Muscle of leg (tissue), 3 donors: ENCODE measurements at regions not wholly inside any gene's neighbourhood (a gene's known extent, or its start where the extent isn't known, plus 50 kb on each side); places are given as distances from the start of the nearest gene placed in this dataset.
A peak's percentile ranks its signal among the peaks of the same experiment; 100 is the strongest.

Experiments
- DNase-seq: peaks from one replicate; pipeline ENCODE4 v3.0.0; 2013
- H3K27ac ChIP-seq: one replicate; pipeline ENCODE4 v1.5.1; 2013; ENCODE audit warnings: mild to moderate bottlenecking, low read length, control low read depth
- H3K27me3 ChIP-seq: one replicate; pipeline ENCODE4 v1.6.1; 2013; ENCODE audit warnings: low read length; ENCODE audit not compliant: control insufficient read depth, insufficient read depth
- H3K36me3 ChIP-seq: one replicate; pipeline ENCODE4 v1.6.1; 2013; ENCODE audit warnings: low read length; ENCODE audit not compliant: control insufficient read depth, insufficient read depth
- H3K4me1 ChIP-seq: one replicate; pipeline ENCODE4 v1.6.1; 2013; ENCODE audit warnings: low read length; ENCODE audit not compliant: control insufficient read depth, insufficient read depth
- H3K4me3 ChIP-seq: one replicate; pipeline ENCODE4 v1.5.1; 2013; ENCODE audit warnings: low read length, control low read depth
- H3K9me3 ChIP-seq: replicated peaks from 2 replicates; pipeline ENCODE4 v1.6.1; 2013; ENCODE audit warnings: low read depth, low read length; ENCODE audit not compliant: control insufficient read depth
- WGBS: methylation state at CpG from one replicate; pipeline ENCODE4 v1.1.5; 2013; ENCODE audit warnings: missing lambda C conversion rate; ENCODE audit not compliant: insufficient coverage; 5-methylcytosine and 5-hydroxymethylcytosine counted together

- H3K4me1 ChIP-seq: no peaks in the 10 kb centered on the region
- no peak overlapping the region for H3K4me3 ChIP-seq
- DNase-seq: no peak
- H3K9me3 ChIP-seq: no peaks in the 10 kb centered on the region
- no peak overlapping the region for H3K27ac ChIP-seq
- no peaks in the 10 kb centered on the region for H3K27me3 ChIP-seq
- no peaks in the 10 kb centered on the region for H3K36me3 ChIP-seq
These were observed 109.7 kb downstream of the TMTC3 start for GRCh38 chr12:88251798-88252197.

DNA sequence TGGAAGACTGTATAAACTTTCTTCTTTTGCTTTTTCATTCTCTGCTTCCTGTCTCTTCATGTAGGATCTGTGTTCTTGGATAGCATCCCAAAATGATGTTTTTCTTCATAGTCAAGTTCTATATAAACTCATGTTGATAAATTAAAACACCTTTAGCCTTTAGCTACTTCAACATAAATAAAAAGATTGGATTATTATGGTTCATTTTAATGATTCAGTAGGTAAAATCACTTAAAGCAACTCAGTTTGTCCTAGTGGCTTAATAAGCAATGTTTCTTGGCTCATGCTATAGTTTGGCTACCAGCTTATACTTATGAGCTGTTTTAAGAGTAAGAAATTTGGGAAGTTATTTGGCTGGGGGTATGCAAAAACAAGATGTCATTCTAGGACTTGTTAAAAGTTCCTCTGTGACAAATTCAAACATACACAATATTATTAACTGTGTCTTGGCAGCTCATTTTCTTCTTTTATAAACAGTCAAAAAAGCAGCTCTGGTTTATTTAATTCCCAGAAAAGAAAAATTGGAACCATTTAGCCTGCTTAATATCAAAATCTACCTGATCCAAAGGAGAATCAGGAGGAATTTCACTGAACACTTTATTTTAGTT lies 111.4 kb downstream of the TMTC3 start:
- H3K4me3 ChIP-seq: no peak overlapping the region
- no peaks in the 10 kb centered on the region for H3K4me1 ChIP-seq
- no peaks in the 10 kb centered on the region for H3K27me3 ChIP-seq
- H3K27ac ChIP-seq: no peak overlapping the region
- no peaks in the 10 kb centered on the region for H3K36me3 ChIP-seq
- DNase-seq: peak; percentile 84
- no peaks in the 10 kb centered on the region for H3K9me3 ChIP-seq

- H3K4me3 ChIP-seq: no peak overlapping the region
- H3K36me3 ChIP-seq: no peaks in the 10 kb centered on the region
- DNase-seq: no peak
- H3K9me3 ChIP-seq: no peaks in the 10 kb centered on the region
- no peak overlapping the region for H3K27ac ChIP-seq
- no peaks in the 10 kb centered on the region for H3K27me3 ChIP-seq
- no peaks in the 10 kb centered on the region for H3K4me1 ChIP-seq
- WGBS: no CpG with 5 or more reads among the region's 2 CpGs
These were observed 113.1 kb downstream of the TMTC3 start for GRCh38 chr12:88255224-88255623.

GRCh38 chr12:88255847-88256246 lies 113.7 kb downstream of the TMTC3 start:
- no peaks in the 10 kb centered on the region for H3K9me3 ChIP-seq
- DNase-seq: no peak
- H3K4me3 ChIP-seq: no peak overlapping the region

GRCh38 chr12:88258396-88258795 lies 116.3 kb downstream of the TMTC3 start:
- Histone ChIP-seq H3K4me1 (no peaks in the 10 kb centered on the region), H3K27ac (peak overlapping the region; percentile 68), H3K27me3 (no peaks in the 10 kb centered on the region), H3K4me3 (no peak overlapping the region), H3K36me3 (no peaks in the 10 kb centered on the region), H3K9me3 (no peaks in the 10 kb centered on the region)
- DNase-seq: peak; percentile 90
- no CpG with 5 or more reads among the region's 2 CpGs for WGBS

More at GRCh38 chr12:88255847-88256246, 113.7 kb downstream of the TMTC3 start:
- no peaks in the 10 kb centered on the region for H3K27me3 ChIP-seq
- H3K4me1 ChIP-seq: no peaks in the 10 kb centered on the region
- H3K27ac ChIP-seq: no peak overlapping the region
- no peaks in the 10 kb centered on the region for H3K36me3 ChIP-seq

DNA sequence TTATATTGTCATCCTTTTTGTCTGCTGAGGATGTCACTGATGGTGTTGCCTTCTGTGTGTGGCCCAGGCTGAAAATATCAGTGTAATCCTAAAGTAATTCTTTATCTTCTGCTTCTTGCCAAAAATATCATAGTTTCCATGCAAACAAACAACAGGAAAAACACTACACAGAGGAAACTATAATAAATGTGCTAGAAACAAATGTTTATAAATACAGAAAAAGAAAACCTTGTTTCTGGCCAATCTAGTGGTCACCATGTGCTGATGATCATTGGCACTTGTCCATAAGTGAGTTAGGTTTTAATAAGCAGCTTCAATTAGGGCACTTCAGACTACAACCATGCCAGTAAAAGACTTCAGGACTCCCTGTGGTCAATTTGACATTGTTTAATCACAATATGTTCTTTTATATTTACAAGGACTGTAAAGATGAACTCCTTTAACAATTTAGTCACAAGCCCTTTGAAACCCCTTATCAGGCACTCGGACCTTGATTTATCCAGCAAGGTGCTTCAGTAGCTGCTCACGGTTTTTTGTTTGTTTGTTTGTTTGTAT lies 124.8 kb downstream of the TMTC3 start:
- peak; percentile 81 for DNase-seq

DNA sequence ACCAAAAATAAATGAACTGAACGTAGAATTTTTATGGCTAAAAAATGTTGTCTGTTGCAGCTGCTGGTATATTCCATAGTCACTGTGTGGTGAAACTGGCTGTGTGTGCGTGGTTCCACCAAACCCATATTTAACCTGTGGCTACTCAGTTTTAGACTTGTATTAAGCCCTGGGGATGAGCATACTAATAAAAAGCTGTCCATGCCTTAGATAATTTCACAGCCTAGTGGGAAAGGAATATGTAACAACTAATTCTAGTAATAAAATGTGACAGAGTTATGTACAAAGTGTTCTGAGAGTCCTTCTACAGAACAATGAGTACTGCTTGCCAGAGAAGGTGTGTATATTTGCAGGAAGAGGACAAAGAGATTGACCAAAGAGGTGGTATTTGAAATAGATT lies 125.5 kb downstream of the TMTC3 start:
- WGBS: no CpG with 5 or more reads among the region's 2 CpGs
- no peaks in the 10 kb centered on the region for H3K4me1 ChIP-seq
- H3K27ac ChIP-seq: no peak overlapping the region
- no peaks in the 10 kb centered on the region for H3K36me3 ChIP-seq
- H3K9me3 ChIP-seq: no peaks in the 10 kb centered on the region
- H3K4me3 ChIP-seq: no peak overlapping the region
- no peaks in the 10 kb centered on the region for H3K27me3 ChIP-seq
- DNase-seq: no peak

More for the DNA sequence above, 124.8 kb downstream of the TMTC3 start:
- Histone ChIP-seq H3K4me1 (no peaks in the 10 kb centered on the region), H3K27me3 (no peaks in the 10 kb centered on the region), H3K4me3 (no peak overlapping the region), H3K27ac (no peak overlapping the region), H3K36me3 (no peaks in the 10 kb centered on the region), H3K9me3 (no peaks in the 10 kb centered on the region)
- no CpG with 5 or more reads among the region's 2 CpGs for WGBS

- no peak overlapping the region for H3K27ac ChIP-seq
- H3K9me3 ChIP-seq: no peaks in the 10 kb centered on the region
- DNase-seq: no peak
- no peaks in the 10 kb centered on the region for H3K4me1 ChIP-seq
- WGBS: no CpG with 5 or more reads among the region's 4 CpGs
- no peaks in the 10 kb centered on the region for H3K27me3 ChIP-seq
- no peak overlapping the region for H3K4me3 ChIP-seq
- no peaks in the 10 kb centered on the region for H3K36me3 ChIP-seq
These were observed 130.3 kb downstream of the TMTC3 start for GRCh38 chr12:88272456-88272855.

DNA sequence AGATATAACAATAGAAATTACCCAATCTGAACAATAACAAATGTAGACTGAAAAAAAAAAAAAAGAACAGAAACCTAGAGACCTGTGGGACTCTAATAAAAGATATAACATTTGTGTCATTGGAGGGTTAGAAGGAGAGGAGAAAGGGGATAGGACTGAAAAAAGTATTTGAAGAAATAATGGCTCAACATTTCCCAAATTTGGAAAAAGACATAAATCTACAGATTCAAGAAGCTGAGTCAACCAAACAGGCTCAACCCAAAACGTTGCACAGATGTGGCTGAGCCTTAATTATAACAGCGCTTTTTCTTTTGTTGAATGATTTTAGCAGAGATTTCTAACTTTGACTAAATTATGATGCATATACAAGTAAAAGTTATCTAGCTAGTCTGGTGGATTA lies 131.3 kb downstream of the TMTC3 start:
- Histone ChIP-seq H3K4me1 (no peaks in the 10 kb centered on the region), H3K27me3 (no peaks in the 10 kb centered on the region), H3K27ac (no peak overlapping the region), H3K36me3 (no peaks in the 10 kb centered on the region), H3K9me3 (no peaks in the 10 kb centered on the region), H3K4me3 (no peak overlapping the region)
- no CpG with 5 or more reads among the region's 2 CpGs for WGBS
- DNase-seq: no peak

- H3K9me3 ChIP-seq: no peaks in the 10 kb centered on the region
- no peaks in the 10 kb centered on the region for H3K27me3 ChIP-seq
- H3K27ac ChIP-seq: no peak overlapping the region
- 48% methylated on average over 2 of the region's 2 CpGs for WGBS
- no peak overlapping the region for H3K4me3 ChIP-seq
- H3K36me3 ChIP-seq: no peaks in the 10 kb centered on the region
- DNase-seq: no peak
- H3K4me1 ChIP-seq: no peaks in the 10 kb centered on the region
These were observed 131.8 kb downstream of the TMTC3 start for GRCh38 chr12:88273875-88274274.
